K562 (cell line): ENCODE measurements at regions not wholly inside any gene's neighbourhood (a gene's known extent, or its start where the extent isn't known, plus 50 kb on each side); places are given as distances from the start of the nearest gene placed in this dataset.

ENCODE experiments used
- ATAC-seq: fragments of 200-7000 bp; cut with Tn5 transposase; 3 replicates; pipeline ENCODE4 v1.9.1; 2020; ENCODE audit warnings: moderate library complexity
- BruUV-seq: library from RNA; stranded (reverse); fragments of 400-500 nt; replicated peaks from 2 replicates; lab custom pipeline; 2021; lab: Mats Ljungman, UMichigan
- CTCF ChIA-PET: fragments of 300-600 bp; formaldehyde crosslinking; extraction: SDS; loops from one replicate; lab custom pipeline; 2021; ENCODE audit warnings: low intra/inter-chr PET ratio; lab: Yijun Ruan, JAX
- POLR2A ChIA-PET: fragments of 300-600, 350-650 bp; sonication (Branson Sonifier 250); formaldehyde crosslinking; extraction: SDS; loops from one replicate; lab custom pipeline; 2021; ENCODE audit warnings: antibody characterized with exemption, inconsistent platforms; lab: Yijun Ruan, JAX
- DNase-seq, 4 experiments: peaks; one replicate each; pipeline versions ENCODE4 v3.0.0 to v3.0.0-alpha.2; 2011 to 2018; ENCODE audit warnings: low spot score in 3 of 4, mixed read lengths in 3 of 4; ENCODE audit errors: extremely low read depth in 1 of 4
- FAIRE-seq: peaks from 2 replicates; lab custom pipeline; 2011; peaks lifted over from hg19 to GRCh38; lab: Jason Lieb, UNC
- H2AFZ ChIP-seq: 2 replicates; pipeline ENCODE4 v1.6.0; 2011; ENCODE audit warnings: low read depth, low read length, control low read depth, inconsistent platforms
- H3K27ac ChIP-seq: fragments of 200-600 bp; 3 replicates; pipeline ENCODE4 v1.8.0; 2011; ENCODE audit warnings: low read depth, mild to moderate bottlenecking, control low read depth, inconsistent platforms, low read length, moderate library complexity, mixed read lengths; ENCODE audit errors: extremely low read depth
- H3K27me3 ChIP-seq, 2 experiments: fragments of 300-600 bp in 1 of 2; 2 replicates in 1 of 2; 3 replicates in 1 of 2; pipeline versions ENCODE4 v1.6.0 to v1.8.0; 2011; ENCODE audit warnings: inconsistent platforms in 2 of 2, low read length in 2 of 2, mild to moderate bottlenecking in 1 of 2, mixed read lengths in 1 of 2, moderate library complexity in 1 of 2; ENCODE audit not compliant: control insufficient read depth in 2 of 2, insufficient read depth in 2 of 2
- H3K36me3 ChIP-seq: fragments of 300-600 bp; 3 replicates; pipeline ENCODE4 v1.8.0; 2011; ENCODE audit warnings: mild to moderate bottlenecking, low read length, inconsistent platforms; ENCODE audit not compliant: control insufficient read depth, insufficient read depth
- H3K4me1 ChIP-seq, 2 experiments: fragments of 200-600 bp in 1 of 2; replicated peaks in 1 of 2; 2 replicates in 1 of 2; 3 replicates in 1 of 2; pipeline versions ENCODE4 v1.5.1 to v1.8.0; 2011; ENCODE audit warnings: inconsistent platforms in 2 of 2, low read length in 2 of 2, mild to moderate bottlenecking in 1 of 2, mixed read lengths in 1 of 2, moderate library complexity in 1 of 2; ENCODE audit not compliant: control insufficient read depth in 2 of 2, insufficient read depth in 2 of 2
- H3K4me2 ChIP-seq: 2 replicates; pipeline ENCODE4 v1.6.1; 2011; ENCODE audit warnings: low read length, control low read depth, inconsistent platforms, mixed read lengths; ENCODE audit not compliant: insufficient read depth
- H3K4me3 ChIP-seq: fragments of 200-600 bp; sonication (generic), shearing (Covaris generic); 2 replicates; pipeline ENCODE4 v1.5.1; 2016; ENCODE audit warnings: control low read depth, inconsistent platforms
- H3K79me2 ChIP-seq: fragments of 200-600 bp; 3 replicates; pipeline ENCODE4 v1.8.0; 2011; ENCODE audit warnings: low read length, inconsistent platforms; ENCODE audit not compliant: control insufficient read depth, insufficient read depth
- H3K9ac ChIP-seq, 2 experiments: 2 replicates each; pipeline versions ENCODE4 v1.6.0 to v1.6.1; 2011; ENCODE audit warnings: low read depth in 2 of 2, low read length in 2 of 2, control low read depth in 1 of 2, inconsistent platforms in 1 of 2, mild to moderate bottlenecking in 1 of 2, mixed read lengths in 1 of 2; ENCODE audit not compliant: insufficient read depth in 1 of 2
- H3K9me1 ChIP-seq: one replicate; pipeline ENCODE4 v1.6.0; 2011; ENCODE audit warnings: inconsistent platforms, mild to moderate bottlenecking, low read length, moderate library complexity; ENCODE audit not compliant: control insufficient read depth, insufficient read depth
- H3K9me3 ChIP-seq: replicated peaks from 2 replicates; pipeline ENCODE4 v1.5.1; 2011; ENCODE audit warnings: low read depth, low read length, inconsistent platforms; ENCODE audit not compliant: control insufficient read depth, insufficient read depth
- H4K20me1 ChIP-seq: replicated peaks from 2 replicates; pipeline ENCODE4 v1.6.1; 2011; ENCODE audit warnings: low read length, inconsistent platforms, mixed read lengths; ENCODE audit not compliant: control insufficient read depth, insufficient read depth
- ATF4 ChIP-seq: fragments of 450-650 bp; formaldehyde crosslinking; IDR thresholded peaks from 2 replicates; pipeline ENCODE4 v1.4.0; 2022; ENCODE audit warnings: mild to moderate bottlenecking, moderate library complexity
- BRF2 ChIP-seq: IDR thresholded peaks from 3 replicates; pipeline ENCODE4 v1.6.1; 2011; ENCODE audit warnings: borderline replicate concordance, mild to moderate bottlenecking; ENCODE audit not compliant: insufficient read length, insufficient read depth
- ILK ChIP-seq: fragments of 450-650 bp; IDR thresholded peaks from 2 replicates; pipeline ENCODE4 v1.6.1; 2016; ENCODE audit warnings: missing genetic modification characterization, low read depth, mild to moderate bottlenecking, missing compliant biosample characterization, moderate library complexity, borderline replicate concordance
- IRF1 ChIP-seq: sonication (generic); formaldehyde crosslinking; IDR thresholded peaks from 2 replicates; pipeline ENCODE4 v1.8.0; 2022; ENCODE audit warnings: missing genetic modification reagents, mild to moderate bottlenecking, borderline replicate concordance
- NONO ChIP-seq, 2 experiments: fragments of 200-400 bp in 1 of 2; fragments of 450-650 bp in 1 of 2; formaldehyde crosslinking in 1 of 2; IDR thresholded peaks; 2 replicates each; pipeline ENCODE4 v1.6.1; 2017; ENCODE audit warnings: low read depth in 2 of 2, mild to moderate bottlenecking in 2 of 2, moderate library complexity in 2 of 2, low read length in 1 of 2
- TARDBP ChIP-seq: fragments of 450-650 bp; IDR thresholded peaks from 2 replicates; pipeline ENCODE4 v1.6.1; 2016
- UBTF ChIP-seq, 2 experiments: IDR thresholded peaks; 2 replicates each; pipeline ENCODE4 v1.6.1; 2012; ENCODE audit warnings: improper control_type of control experiment in 2 of 2, low read depth in 2 of 2, low read length in 2 of 2, borderline replicate concordance in 1 of 2
- ZNF668 ChIP-seq: fragments of 250-450 bp; sonication (Bioruptor Pico); IDR thresholded peaks from 2 replicates; pipeline ENCODE4 v1.8.0; 2022; ENCODE audit warnings: mild to moderate bottlenecking, inconsistent platforms
- WGBS: fragments of 100-300 bp; shearing (Covaris generic); methylation state at CpG from one replicate; pipeline ENCODE4 v1.1.6; 2016; ENCODE audit warnings: low coverage, mixed read lengths; ENCODE audit not compliant: insufficient coverage; ENCODE audit errors: missing lambda C conversion rate; 5-methylcytosine and 5-hydroxymethylcytosine counted together
- in situ Hi-C: fragments of 300-500 bp; cut with MboI; formaldehyde crosslinking; loops from 4 replicates; pipeline ENCODE4 v1.15.0; 2018; ENCODE audit warnings: inconsistent platforms, mixed read lengths
- intact Hi-C: fragments of 100-400 bp; cut with micrococcal nuclease; formaldehyde crosslinking; loops from 2 replicates; pipeline ENCODE4 v1.14.2; 2022

GRCh38 chr2:236508466-236508865 is 61.2 kb upstream of the ACKR3 start (continued):
- TF ChIP-seq BRF2 (no peak), TARDBP (no peak), IRF1 (CRISPR knock-in tag) (no peak), ZNF668 (CRISPR knock-in tag) (no peak), UBTF (IDR thresholded peaks at IDR 0.05; ENCODE audit: borderline replicate concordance in 1 of 2, low read depth in 2 of 2, low read length in 2 of 2) (no peak)

- no peak for DNase-seq
- in situ Hi-C loops = loop anchor here (25.0 kb wide), 1 partner anchor 552 kb away; no protein-coding TSS in a partner anchor
- TF ChIP-seq ATF4 (CRISPR knock-in tag) (no peak), ILK (tag) (no peak), NONO (IDR thresholded peaks at IDR 0.05; ENCODE audit: low read depth in 2 of 2, low read length in 1 of 2) (no peak)
- H3K4me1 ChIP-seq = no peaks in the 10 kb centered on the region; a peak in 1 of 5 replicates
- no peak for ATAC-seq
- peaks cover 0 to 3% of the 10 kb centered on the region in 2 experiments; a peak in 2 of 5 replicates for H3K27me3 ChIP-seq
- no peak overlapping the region for H3K9ac ChIP-seq
- H3K9me3 ChIP-seq = no peaks in the 10 kb centered on the region
- no peaks in the 10 kb centered on the region for H4K20me1 ChIP-seq
- no peaks in the 10 kb centered on the region for H3K36me3 ChIP-seq
- 0% methylated on average over 2 of the region's 2 CpGs for WGBS
- no peak overlapping the region for H2AFZ ChIP-seq
- no peaks in the 10 kb centered on the region for H3K9me1 ChIP-seq
- no peaks in the 10 kb centered on the region for H3K79me2 ChIP-seq
- intact Hi-C loops = no loop called here
- POLR2A ChIA-PET = no interaction called here
- CTCF ChIA-PET = no interaction called here
- no peak for FAIRE-seq
- H3K4me3 ChIP-seq = no peak overlapping the region
- H3K4me2 ChIP-seq = no peak overlapping the region
- BruUV-seq = no TSS peak
- no peak overlapping the region for H3K27ac ChIP-seq
Measured at GRCh38 chr2:236510034-236510433, 59.6 kb upstream of the ACKR3 start.
